Kidney (tissue), 13 donors: ENCODE measurements at regions not wholly inside any gene's neighbourhood (a gene's known extent, or its start where the extent isn't known, plus 50 kb on each side); places are given as distances from the start of the nearest gene placed in this dataset.

ENCODE experiments used
- DNase-seq, 5 donors: peaks; one replicate each; pipeline ENCODE4 v3.0.0-alpha.2; 2013 to 2020
- FAIRE-seq: peaks from 2 replicates; lab custom pipeline; 2012; peaks lifted over from hg19 to GRCh38; lab: Jason Lieb, UNC
- H3K27ac ChIP-seq, 2 donors: one replicate each; pipeline ENCODE4 v1.7.0; 2013; ENCODE audit warnings: low read depth in 2 of 2, low read length in 2 of 2, inconsistent platforms in 1 of 2
- H3K27me3 ChIP-seq: one replicate; pipeline ENCODE4 v1.7.1; 2013; ENCODE audit warnings: low read length, inconsistent platforms; ENCODE audit not compliant: control insufficient read depth, insufficient read depth
- H3K36me3 ChIP-seq, 3 donors: one replicate each; pipeline versions ENCODE4 v1.7.0 to v1.7.1; 2013; ENCODE audit warnings: low read length in 3 of 3, control low read depth in 1 of 3, inconsistent platforms in 1 of 3; ENCODE audit not compliant: insufficient read depth in 3 of 3, control insufficient read depth in 2 of 3
- H3K4me1 ChIP-seq, 3 donors: one replicate each; pipeline versions ENCODE4 v1.7.0 to v1.7.1; 2013; ENCODE audit warnings: low read length in 3 of 3, inconsistent platforms in 1 of 3, low read depth in 1 of 3; ENCODE audit not compliant: control insufficient read depth in 2 of 3, insufficient read depth in 2 of 3
- H3K4me3 ChIP-seq, 3 donors: one replicate each; pipeline versions ENCODE4 v1.7.0 to v1.8.1; 2013; ENCODE audit warnings: low read length in 3 of 3, control low read depth in 1 of 3, inconsistent platforms in 1 of 3
- H3K9ac ChIP-seq, 3 donors: one replicate each; pipeline versions ENCODE4 v1.7.0 to v1.7.1; 2013; ENCODE audit warnings: low read length in 3 of 3, control low read depth in 1 of 3, inconsistent platforms in 1 of 3
- H3K9me3 ChIP-seq, 3 donors: one replicate each; pipeline versions ENCODE4 v1.7.0 to v1.7.1; 2013; ENCODE audit warnings: low read length in 3 of 3, control low read depth in 1 of 3, inconsistent platforms in 1 of 3; ENCODE audit not compliant: control insufficient read depth in 2 of 3, insufficient read depth in 1 of 3
- intact Hi-C: fragments of 100-400 bp; cut with DNase I; formaldehyde crosslinking; loops from one replicate; pipeline ENCODE4 v1.11.1; 2022
- TF ChIP-seq, protein P1 (sequence below): IDR thresholded peaks from 3 replicates; pipeline ENCODE4 v1.5.1; 2012; ENCODE audit warnings: mild to moderate bottlenecking, moderate library complexity, borderline replicate concordance; ENCODE audit not compliant: insufficient read depth; ENCODE audit errors: extremely low read depth
- donor health status: control.
- donor health status: control.
- donor health status: control.
- donor health status: control.
- donor health status: control.
- donor health status: DM: yes; HTN: yes; CAD: no.
- donor health status: Normal renal cell carcinoma (clear cell type).

DNA sequence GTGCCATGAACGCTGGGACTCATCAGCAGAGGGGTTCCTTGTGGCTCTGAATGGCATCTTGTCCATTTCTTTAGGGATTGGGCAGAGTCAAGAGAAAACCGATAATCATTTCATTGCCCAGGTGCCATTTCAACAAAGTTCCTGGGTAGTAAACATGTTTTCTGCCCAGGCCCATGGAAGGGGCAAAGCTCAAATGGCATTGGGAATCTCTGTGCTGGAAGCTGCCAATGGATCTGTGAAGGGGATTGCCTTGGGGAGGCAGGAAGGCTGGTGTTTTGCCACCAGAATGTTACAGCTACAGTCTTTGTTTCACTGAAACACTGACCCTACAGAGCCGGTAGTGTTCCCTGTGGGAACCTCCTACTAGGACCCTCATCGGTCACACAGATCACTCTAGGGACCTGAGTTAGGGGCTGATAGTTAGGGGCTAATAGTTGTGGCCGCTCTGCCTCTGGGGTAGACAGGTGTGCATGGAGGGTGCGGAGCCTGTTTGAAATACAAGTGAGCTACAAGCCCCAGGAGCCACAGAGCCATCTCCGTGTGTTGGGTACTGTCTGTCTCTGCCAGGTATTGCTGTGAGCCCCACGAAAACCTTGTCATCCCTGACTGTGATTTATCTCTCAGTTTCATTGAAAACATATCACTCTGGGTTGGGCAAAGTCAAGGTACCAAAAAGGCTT lies 224.4 kb upstream of the COPS8 start:
- no peaks in the 10 kb centered on the region for H3K27me3 ChIP-seq
- no peak overlapping the region for H3K27ac ChIP-seq
- H3K4me1 ChIP-seq = no peaks in the 10 kb centered on the region
- no peak overlapping the region for H3K4me3 ChIP-seq
- intact Hi-C loops = no loop called here
- DNase-seq (peak in 2 of 5 donors; percentile 2 to 15), FAIRE-seq (no peak)
- TF ChIP-seq, protein P1, sequence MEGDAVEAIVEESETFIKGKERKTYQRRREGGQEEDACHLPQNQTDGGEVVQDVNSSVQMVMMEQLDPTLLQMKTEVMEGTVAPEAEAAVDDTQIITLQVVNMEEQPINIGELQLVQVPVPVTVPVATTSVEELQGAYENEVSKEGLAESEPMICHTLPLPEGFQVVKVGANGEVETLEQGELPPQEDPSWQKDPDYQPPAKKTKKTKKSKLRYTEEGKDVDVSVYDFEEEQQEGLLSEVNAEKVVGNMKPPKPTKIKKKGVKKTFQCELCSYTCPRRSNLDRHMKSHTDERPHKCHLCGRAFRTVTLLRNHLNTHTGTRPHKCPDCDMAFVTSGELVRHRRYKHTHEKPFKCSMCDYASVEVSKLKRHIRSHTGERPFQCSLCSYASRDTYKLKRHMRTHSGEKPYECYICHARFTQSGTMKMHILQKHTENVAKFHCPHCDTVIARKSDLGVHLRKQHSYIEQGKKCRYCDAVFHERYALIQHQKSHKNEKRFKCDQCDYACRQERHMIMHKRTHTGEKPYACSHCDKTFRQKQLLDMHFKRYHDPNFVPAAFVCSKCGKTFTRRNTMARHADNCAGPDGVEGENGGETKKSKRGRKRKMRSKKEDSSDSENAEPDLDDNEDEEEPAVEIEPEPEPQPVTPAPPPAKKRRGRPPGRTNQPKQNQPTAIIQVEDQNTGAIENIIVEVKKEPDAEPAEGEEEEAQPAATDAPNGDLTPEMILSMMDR = no peak
- H3K9me3 ChIP-seq = peaks cover 0 to 3% (median 0%) of the 10 kb centered on the region in 3 donors
- no peak overlapping the region for H3K9ac ChIP-seq
- no peaks in the 10 kb centered on the region for H3K36me3 ChIP-seq

- DNase-seq (peak in 1 of 5 donors; percentile 16), FAIRE-seq (no peak)
- Histone ChIP-seq H3K9ac (no peak overlapping the region), H3K4me3 (no peak overlapping the region), H3K27ac (no peak overlapping the region), H3K4me1 (no peaks in the 10 kb centered on the region), H3K27me3 (no peaks in the 10 kb centered on the region), H3K36me3 (no peaks in the 10 kb centered on the region), H3K9me3 (peaks cover 0 to 3% (median 0%) of the 10 kb centered on the region in 3 donors)
- TF ChIP-seq, protein P1 = no peak
- intact Hi-C loops = no loop called here
Measured at GRCh38 chr2:236861944-236862343, 223.7 kb upstream of the COPS8 start.

DNA sequence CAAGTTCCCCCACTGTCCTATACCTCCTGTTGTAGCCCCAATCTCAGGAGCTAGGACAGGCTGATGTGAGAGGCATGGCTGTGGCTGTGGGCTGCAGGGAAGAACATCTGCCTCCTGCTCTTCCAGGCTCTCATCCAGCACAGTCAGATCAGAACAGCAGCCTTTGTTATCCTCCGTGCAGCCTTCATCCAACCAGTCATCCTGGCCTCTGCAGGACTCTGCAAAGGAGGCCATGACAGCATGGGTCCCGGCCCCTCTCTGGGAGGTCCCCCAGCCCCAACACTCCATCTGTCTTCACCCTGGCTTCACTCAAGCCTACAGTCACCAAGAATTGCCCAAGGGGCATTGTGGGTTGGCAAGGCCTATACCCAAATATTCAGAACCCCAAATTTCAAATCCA lies 223.2 kb upstream of the COPS8 start:
- Histone ChIP-seq H3K27ac (no peak overlapping the region), H3K9ac (no peak overlapping the region), H3K36me3 (no peaks in the 10 kb centered on the region), H3K4me3 (no peak overlapping the region), H3K4me1 (no peaks in the 10 kb centered on the region), H3K27me3 (no peaks in the 10 kb centered on the region), H3K9me3 (peaks cover 0 to 3% (median 0%) of the 10 kb centered on the region in 3 donors)
- TF ChIP-seq, protein P1 = no peak
- intact Hi-C loops = no loop called here
- DNase-seq = peak in 2 of 5 donors; percentile 6 to 19
- FAIRE-seq = no peak
